ENCODE measurements at regions not wholly inside any gene's neighbourhood (a gene's known extent, or its start where the extent isn't known, plus 50 kb on each side); places are given as distances from the start of the nearest gene placed in this dataset.
"Not testable (repeated sequence)": the region's sequence is repeated elsewhere in the genome, so short reads cannot be mapped to it uniquely, and the experiment has no call there.

DNA sequence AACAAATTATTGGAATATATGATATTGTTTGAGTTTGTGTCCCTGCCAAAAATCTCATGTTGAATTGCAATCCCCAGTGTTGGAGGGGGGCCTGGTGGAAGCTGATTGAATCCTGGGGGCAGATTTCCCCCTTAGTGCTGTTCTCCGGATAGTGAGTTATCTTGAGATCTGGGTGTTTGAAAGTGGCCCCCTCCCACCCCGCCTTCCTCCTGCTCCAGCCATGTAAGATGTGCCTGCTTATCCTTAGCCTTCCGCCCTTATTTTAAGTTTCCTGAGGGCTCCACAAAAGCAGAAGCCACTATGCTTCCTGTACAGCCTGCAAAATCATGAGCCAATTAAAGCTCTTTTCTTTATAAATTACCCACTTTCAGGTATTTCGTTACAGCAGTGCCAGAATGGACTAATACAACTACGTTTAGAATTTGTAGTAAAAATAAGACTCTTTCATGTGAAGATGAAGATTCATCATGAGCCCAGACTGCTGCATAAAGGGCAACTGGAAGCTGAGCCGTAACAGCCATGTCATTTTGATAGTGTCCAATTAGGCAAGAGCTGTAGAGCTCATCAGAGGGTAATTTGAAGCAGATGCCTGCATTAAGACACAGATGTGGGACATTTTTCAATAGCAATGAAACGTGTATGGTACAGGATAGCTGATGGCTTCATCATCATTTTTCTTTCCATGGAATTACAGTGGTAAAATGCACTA lies 1007.2 kb downstream of the REEP3 start:
- in situ Hi-C loops (cut with MboI; ENCODE audit: low sequenced_read_pairs) = no loop called here

DNA sequence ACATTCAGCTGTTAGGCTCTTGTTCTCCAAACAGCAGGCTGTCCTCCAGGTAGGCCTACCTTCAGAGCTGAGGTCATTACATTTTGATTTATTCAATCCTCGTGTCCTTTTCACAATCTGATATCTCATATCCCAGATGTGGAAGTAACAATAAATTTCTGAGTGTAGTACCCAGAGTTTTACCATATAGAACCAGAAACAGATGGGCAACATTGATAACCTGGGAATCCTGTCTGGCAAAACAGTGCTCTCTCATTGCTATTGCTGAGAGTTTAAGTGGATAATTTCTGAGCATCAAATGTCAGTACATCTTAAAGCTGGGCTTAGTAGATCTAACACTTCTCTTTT lies 1007.8 kb downstream of the REEP3 start:
- in situ Hi-C loops (cut with MboI; ENCODE audit: low sequenced_read_pairs) = no loop called here

DNA sequence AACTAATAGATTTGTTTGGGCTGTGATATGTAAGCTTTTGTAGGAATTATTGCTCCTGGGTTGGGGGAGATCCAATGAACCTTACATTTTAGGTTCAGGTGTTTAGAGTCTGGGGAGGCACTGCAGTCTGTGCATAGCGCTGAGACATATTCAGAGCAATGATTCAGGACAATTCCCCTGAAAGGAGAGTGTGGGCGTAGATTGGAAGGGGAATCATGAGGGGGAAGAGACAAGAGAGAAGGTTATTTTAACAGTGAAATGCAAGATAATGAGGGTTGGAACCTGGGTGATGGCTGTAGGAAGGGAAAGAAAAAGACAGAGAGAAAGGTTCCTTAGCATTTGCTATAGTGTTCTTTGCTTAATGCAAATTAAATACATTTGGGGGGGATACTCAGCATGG lies 1013.4 kb downstream of the REEP3 start:
- in situ Hi-C loops (cut with MboI; ENCODE audit: low sequenced_read_pairs) = no loop called here

DNA sequence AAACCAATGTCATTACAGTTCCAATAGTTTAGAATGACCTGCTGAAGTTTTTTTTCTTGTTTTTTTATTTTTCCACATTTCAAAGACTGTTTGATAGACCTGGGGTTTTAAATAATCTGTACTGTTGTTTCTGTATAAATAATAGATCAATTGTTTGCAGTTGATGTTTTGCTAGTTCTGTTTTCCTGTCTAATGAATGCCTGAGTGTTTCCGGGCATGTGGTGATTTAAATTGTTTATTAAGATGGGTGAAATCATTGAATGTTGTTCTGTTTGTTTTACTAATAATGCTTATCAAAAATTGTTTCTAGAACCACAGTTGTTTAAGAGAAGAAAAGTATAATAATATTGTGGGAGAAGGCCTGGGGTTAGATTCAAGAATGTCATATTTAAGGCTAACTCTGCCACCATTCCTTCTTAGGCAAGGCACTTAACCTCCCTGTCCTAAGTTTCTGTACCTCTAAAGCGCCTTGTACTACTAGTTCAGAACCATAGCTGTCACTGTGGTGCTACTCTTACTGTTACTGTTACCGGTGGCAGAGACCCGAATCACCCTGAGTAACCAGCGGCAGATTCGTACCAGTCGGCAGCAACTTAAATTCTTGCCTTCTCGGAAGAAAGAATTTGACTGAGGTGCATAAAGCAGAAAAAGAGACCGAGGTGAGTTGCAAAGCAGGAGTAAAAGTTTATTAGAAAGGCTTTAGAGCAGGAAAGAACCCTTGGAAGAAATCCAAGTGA lies 1014.1 kb downstream of the REEP3 start:
- in situ Hi-C loops (cut with MboI; ENCODE audit: low sequenced_read_pairs) = no loop called here

DNA sequence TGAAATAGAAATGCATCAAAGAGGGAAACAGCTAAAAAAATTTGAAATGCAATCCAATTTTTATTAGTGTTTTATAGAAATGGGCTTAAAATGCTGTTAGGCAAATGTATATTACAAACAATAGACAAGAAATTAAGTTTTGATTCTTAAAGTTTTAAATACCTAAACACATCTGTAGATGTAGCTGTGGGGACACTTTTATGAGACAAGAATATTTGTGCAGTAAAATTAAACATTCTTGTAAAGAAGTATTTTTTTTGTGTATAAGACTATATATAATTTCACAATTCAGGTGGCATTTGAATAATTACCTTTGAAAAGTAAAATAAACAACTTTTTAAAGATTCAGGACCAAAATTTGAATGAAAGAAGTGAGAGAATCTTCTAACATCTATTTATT lies 1015.9 kb downstream of the REEP3 start:
- in situ Hi-C loops (cut with MboI; ENCODE audit: low sequenced_read_pairs) = no loop called here

DNA sequence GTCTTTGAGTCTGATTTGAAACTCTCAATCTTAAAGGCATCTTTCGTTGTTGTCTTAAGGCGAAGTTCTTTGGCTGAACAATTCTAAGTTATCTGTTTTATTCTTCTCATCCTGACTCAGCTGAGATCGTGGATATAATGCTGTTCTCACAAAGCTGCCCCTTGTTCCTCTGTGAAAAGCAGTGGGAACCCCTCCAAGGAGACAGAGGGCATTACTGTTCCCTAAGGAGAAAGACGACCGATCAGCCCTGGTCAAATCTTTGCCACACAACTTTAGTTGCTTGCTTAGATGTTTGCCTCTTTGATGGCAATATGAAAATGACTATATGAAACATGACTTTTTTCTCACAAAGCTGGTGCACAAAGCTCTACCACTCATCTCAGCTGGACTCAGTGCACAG lies 1016.7 kb downstream of the REEP3 start:
- in situ Hi-C loops (cut with MboI; ENCODE audit: low sequenced_read_pairs) = no loop called here

DNA sequence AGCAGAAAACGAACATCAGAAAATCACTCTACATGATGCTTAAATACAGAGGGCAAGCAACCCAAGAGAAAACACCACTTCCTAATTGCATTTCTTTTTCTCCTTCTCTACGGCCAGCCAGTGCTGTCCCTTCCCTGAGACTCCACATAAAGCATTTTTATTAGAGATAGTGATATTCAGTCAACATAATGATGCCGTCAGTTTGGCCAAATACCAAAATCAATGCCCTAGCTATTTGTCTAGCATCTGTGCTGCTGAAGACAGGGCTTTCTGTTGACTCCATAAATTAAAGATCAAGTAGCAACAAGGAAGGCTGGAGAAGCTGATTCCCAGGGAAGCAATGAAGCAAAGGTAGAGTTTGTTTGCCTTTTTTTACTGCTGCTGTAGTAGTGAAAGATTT lies 1024.9 kb downstream of the REEP3 start:
- in situ Hi-C loops (cut with MboI; ENCODE audit: low sequenced_read_pairs) = no loop called here

DNA sequence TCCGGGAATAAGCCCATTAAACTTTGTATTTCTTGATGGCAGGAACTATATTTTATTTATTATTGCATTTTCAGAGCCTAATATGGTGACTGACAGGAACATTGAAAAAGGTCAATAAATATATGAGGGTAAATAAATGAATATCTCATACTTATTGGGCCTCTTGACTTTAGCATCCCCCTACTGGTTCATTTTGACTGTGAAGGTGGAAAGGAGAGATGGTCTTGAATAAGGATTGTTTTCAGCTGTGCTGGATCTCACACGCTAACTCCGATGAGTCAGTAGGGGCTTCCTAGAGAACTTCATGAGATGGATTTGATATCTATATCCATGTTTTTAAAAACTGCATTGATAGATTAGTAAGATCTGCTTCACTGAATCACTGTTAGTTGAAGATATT lies 1026.0 kb downstream of the REEP3 start:
- in situ Hi-C loops (cut with MboI; ENCODE audit: low sequenced_read_pairs) = no loop called here

DNA sequence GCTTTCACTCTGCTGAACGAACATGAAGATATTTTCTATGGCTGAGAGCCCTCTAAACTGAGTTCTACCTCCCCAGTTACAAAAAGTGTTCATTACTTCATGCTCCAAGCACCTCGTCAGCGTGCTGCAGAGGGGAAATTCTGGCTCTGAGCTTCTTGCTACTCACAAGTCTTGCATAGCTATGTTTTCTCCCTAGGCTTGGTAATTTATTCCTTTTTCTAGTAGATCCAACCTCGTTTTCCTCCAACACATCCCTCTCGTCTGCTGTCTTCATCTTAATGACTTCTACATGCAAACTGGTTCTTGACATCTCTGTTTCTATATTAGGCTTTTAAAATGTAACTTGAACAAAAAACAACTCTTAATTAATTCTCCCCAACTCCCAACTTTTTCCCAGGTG lies 1034.5 kb downstream of the REEP3 start:
- in situ Hi-C loops (cut with MboI; ENCODE audit: low sequenced_read_pairs) = no loop called here

DNA sequence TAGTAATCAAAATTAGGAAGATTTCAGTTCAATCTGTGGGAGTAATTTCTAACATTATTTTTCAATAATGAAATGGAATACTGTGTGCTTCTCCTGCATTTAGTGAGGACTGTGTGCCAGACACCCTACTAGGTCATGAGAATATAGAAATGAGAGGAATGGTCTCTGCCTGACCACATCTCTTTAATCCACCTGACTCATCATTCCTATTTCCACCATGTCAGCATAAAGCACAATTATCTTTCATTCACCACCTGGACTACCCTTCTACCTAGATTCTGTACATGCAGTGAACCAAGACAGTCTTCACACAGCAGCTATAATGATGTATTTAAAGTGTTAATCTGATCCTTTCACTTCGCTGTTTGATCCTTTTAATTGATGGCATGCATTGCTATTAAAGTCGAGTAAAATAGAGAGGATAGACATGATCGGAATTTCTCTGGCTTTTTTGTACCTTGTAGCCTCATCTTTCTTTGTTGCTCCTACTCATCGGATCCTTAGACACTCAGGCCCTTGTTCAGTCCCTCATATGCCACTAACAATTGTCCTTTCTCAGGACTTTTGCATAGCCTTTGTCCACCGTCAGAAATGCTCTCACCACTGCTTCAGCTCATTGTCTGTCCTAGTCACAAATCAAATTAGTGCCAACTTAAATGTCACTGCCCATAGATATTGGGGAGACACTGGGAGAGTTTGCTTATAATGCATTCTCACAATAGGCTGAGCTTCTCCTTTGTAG lies 1037.1 kb downstream of the REEP3 start:
- in situ Hi-C loops (cut with MboI; ENCODE audit: low sequenced_read_pairs) = no loop called here

DNA sequence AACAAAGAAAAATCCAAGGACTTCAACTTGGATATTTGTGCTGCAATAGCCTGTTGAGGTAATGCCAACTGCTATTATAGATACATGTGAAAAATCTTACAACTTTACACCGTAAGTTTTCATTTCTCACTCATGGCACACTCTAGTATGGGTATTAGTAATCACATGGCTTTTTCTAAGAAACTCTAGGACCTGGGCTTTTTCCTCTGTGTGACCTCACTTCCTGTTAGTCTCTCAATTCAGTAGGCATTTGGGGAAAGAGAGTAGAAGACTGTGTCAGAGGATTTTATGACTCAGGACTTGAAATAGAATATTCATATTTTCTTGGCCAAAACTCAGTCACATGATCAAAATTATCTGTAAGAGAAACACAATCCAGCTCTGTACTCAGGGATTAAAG lies 1049.9 kb downstream of the REEP3 start:
- in situ Hi-C loops (cut with MboI; ENCODE audit: low sequenced_read_pairs) = no loop called here

DNA sequence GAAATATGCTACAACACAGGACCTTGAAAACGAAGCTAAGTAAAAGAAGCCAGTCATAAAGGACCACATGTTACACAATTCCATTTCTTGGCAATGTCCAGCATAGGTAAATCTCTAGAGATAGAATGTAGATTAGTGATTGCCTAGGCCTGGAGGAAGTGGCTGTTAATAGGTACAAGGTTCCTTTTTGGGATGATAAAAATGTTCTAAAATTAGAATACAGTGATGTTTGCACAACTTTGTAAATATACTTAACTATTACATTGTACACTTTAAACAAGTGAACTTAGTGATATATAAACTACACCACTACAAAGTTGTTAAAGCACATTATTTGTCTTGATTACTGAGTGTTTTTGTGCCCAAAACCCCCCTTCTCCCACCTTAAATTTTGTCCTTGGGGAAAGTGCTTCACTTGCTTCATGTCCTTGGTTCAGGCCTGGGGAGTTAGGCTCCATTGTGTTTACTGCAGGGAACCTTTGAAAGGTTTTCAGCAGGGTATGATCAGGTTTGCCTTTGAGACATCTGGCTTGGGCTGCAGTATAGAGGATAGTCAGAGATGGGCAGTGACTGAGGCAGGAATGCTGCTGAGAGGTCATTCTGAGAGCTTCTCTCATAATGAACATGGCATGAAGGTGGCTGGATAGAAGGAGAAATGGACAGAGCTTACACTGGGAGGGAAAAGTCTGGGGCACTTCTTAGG lies 1052.6 kb downstream of the REEP3 start:
- in situ Hi-C loops (cut with MboI; ENCODE audit: low sequenced_read_pairs) = no loop called here

DNA sequence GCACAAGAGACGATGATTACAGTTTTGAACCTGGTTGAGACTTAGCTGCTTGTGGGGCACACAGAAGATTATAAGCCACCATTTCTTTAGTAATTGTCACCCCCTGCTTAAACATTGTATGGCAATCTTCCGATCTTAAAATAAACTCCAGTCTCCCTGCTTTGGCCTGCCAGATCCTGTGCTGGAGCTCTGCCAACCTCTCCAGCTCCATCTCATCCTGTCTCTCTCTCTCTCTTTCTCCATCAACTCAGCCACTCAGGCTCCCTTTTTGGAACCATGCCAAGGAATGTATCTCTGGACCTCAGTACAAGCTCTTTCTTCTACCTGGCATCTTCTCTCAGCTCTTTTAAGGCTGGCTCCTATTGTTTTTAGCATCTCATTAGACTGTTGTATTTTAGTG lies 1053.2 kb downstream of the REEP3 start:
- in situ Hi-C loops (cut with MboI; ENCODE audit: low sequenced_read_pairs) = no loop called here

DNA sequence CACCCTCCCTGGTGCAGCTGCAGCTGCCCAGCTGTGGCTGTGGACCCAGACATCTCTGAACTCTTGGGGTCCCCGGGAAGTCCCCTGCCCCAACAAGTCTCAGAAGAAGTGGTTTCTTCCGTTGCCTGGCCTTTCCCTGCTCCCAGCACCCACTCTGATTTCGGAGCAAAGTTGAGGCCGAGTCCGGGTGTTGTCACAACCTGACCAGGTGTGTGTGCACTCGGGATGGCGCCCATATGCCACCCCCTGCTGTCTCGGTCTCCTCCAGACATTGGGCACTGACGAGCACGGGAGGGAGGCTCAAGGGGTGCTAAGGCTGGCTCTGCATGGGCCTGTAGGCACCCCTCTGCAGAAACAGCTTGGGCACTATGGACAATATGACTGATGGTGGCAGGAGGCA lies 1055.3 kb downstream of the REEP3 start:
- in situ Hi-C loops (cut with MboI; ENCODE audit: low sequenced_read_pairs) = no loop called here

DNA sequence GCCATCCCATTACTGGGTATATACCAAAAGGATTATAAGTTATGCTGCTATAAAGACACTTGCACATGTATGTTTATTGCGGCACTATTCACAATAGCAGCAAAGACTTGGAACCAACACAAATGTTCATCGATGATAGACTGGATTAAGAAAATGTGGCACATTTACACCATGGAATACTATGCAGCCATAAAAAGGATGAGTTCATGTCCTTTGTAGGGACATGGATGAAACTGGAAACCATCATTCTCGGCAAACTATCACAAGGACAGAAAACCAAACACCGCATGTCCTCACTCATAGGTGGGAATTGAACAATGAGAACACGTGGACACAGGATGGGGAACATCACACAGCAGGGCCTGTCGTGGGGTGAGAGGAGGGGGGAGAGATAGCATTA lies 1057.6 kb downstream of the REEP3 start:
- in situ Hi-C loops (cut with MboI; ENCODE audit: low sequenced_read_pairs) = not testable (repeated sequence)

DNA sequence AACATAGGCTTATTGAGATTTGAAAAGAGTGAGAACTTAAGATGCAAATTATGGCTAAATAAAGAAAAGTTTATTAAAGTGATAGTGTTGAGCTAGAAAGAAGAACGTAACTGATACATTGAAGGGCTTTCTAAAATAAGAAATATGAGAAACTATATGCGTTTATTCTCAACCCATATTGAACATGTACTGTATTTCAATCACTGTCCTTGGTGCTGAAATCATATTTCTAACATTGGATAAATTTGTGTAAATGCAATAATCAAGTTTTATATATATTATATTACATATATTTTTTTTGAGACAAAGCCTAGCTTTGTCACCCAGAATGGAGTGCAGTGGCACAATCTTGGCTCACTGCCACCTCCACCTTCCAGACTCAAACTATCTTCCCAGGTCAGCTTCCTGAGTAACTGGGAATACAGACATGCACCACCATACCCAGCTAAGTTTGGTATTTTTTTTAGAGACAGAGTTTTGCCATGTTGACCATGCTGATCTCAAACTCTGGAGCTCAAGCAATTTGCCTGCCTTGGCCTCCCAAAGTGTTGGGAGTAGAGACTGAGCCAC lies 1065.8 kb downstream of the REEP3 start:
- in situ Hi-C loops (cut with MboI; ENCODE audit: low sequenced_read_pairs) = no loop called here

DNA sequence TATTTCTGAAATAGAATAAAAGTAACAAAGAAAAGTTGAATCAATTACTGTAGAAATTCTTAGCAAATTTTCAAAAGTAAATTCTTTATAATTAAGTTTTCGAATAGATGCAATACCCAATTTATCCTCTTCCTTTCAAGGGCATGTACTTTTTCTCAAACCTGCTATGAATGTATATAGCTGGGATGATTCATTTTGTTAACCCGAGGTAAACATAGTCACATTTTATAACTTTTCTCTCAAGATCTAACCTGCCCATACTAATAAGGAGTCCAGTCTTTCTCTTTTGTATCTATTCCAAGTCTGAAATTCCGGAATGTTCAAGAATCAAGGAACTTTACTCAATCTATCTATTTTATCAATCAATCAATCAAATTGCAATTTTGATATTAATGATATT lies 1072.9 kb downstream of the REEP3 start:
- in situ Hi-C loops (cut with MboI; ENCODE audit: low sequenced_read_pairs) = no loop called here

DNA sequence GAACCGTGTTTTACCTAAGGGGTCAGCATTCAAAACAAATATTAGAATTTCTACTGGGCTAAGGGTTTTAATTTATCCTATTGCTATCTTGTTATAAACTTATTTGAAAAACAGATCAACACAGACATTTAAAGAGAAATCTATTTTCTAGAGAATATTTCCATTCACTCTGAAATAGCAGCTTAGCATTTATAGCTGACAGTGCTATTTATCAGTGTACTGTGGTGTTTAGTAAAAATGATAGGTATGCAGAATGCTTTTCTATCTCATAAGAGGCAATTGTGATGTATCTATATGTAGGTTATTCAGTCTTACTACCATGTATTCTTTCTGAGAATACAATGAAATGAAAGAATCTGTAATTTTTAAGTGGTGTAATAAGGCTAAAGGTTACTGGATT lies 1077.4 kb downstream of the REEP3 start:
- in situ Hi-C loops (cut with MboI; ENCODE audit: low sequenced_read_pairs) = no loop called here

DNA sequence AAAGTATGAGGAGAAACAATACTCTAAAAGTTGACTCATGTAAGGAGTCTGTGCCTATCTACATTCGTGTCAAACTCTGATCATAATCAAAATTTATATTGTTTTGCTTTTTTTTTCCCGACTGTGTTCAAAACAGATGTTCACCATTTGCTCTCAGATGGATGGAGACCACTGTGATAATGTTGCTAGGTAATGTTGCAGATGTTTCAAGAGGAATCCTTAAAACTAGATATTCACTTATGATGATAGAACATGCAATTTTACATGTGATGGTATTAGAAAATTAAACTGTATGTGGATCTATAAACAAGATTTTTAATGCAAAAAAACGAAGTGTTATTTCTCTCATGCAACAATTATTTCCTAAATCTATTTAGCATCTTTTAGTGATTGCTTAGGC lies 1080.1 kb downstream of the REEP3 start:
- in situ Hi-C loops (cut with MboI; ENCODE audit: low sequenced_read_pairs) = no loop called here

DNA sequence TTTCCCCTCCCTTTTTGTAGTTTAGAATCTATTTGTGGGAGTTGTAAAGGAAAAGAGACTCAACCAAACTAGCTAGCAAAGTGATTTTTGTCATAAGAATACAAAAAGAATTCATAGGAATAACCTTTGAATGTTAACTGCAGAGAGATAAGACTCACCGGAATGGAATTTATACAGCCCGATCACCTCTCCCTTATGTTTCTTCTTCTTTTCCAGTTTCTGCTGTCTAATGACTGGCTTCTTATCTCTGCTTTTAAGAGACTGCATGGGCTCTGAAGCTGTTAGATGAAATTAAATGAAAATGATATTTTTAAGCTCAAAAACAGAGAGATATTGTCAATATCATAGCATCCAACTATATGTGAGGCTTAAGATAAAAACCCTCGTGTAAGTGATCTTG lies 1095.9 kb downstream of the REEP3 start:
- in situ Hi-C loops (cut with MboI; ENCODE audit: low sequenced_read_pairs) = no loop called here

DNA sequence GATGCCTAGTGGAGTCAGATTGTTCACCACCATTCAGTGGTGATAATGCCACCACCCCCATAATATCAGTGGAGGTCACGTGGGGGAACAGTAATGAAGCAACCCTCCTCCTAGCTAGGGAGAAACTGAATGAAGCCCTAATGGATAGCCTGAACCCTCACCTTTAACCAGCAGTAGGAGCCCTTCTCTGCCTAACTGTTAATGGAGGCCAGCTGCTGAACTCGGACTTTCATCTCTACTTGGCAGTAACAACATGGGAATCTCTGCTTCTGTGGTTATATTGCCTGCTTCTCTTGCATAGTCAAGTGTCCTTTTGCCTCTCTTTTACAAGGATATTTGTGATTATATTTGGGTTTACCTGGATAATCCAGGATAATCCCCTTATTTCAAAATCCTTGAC lies 1097.9 kb downstream of the REEP3 start:
- in situ Hi-C loops (cut with MboI; ENCODE audit: low sequenced_read_pairs) = no loop called here
